GM19351 (cell line): ENCODE measurements at regions not wholly inside any gene's neighbourhood (a gene's known extent, or its start where the extent isn't known, plus 50 kb on each side); places are given as distances from the start of the nearest gene placed in this dataset.
A peak's percentile ranks its signal among the peaks of the same experiment; 100 is the strongest.

Experiments
- ATAC-seq: cut with Tn5 transposase; IDR thresholded peaks from one replicate; pipeline ENCODE4 v1.9.1; 2021; ENCODE audit warnings: mild to moderate bottlenecking, moderate library complexity; ENCODE audit not compliant: unreplicated experiment

DNA sequence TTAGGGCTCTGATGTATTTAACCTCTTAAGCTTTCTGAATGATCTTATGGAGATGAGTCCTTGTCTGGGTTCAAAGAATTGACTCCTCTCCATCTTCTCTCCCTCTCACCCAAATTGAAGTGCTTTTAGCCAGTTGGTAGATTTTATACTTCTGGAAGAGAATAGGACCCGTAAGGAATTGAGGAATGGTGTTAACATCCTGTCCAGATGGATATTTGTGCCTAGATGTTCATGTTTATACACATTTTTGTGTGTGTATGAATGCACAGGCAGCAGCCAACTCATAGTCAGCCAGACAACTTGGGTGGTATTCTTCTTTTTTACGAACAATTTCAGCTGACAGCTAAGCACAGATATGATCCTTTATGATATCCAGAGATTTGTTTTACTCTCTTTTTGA, 449.6 kb upstream of the RGS6 start:
- ATAC-seq = no peak

DNA sequence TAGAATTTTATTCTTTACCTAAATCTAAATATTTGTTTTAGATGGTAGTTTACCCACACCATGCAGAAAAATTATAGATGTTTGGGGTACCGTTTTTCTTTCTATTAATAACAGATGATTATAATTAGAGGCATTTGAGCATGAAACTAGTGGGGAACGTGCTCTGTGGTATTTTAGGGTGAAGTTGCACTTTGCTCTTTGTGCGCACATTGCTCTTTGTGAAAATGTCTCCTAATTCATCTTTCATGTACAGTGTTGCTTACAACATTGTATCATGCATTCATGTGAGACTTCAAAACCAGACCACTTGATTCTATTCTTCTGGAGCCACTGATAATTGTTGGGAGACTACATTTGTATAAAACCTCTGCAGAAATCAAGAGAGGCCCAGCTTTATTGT, 449.1 kb upstream of the RGS6 start:
- ATAC-seq = no peak

DNA sequence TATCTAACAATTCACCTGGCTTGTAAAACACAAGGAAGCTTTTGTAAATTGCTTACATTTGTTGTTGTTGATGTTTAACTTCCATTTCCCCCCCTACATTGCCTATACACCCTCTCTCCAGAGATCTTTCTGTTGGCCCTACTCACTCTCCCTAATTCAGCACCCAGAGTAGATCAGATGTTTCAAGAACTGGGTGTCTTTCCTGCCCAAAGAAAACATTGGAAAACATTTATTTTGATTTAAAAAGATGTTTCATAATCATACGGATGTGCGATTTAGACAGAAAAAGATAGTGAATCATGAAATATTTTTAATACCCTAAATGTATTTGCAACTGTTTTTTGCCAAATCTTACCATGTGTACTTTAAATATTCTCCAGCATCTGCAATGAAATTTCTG, 446.4 kb upstream of the RGS6 start:
- no peak for ATAC-seq

- no peak for ATAC-seq
These were observed 445.9 kb upstream of the RGS6 start for GRCh38 chr14:71486279-71486678.

GRCh38 chr14:71487449-71487848, 444.8 kb upstream of the RGS6 start:
- ATAC-seq = no peak

DNA sequence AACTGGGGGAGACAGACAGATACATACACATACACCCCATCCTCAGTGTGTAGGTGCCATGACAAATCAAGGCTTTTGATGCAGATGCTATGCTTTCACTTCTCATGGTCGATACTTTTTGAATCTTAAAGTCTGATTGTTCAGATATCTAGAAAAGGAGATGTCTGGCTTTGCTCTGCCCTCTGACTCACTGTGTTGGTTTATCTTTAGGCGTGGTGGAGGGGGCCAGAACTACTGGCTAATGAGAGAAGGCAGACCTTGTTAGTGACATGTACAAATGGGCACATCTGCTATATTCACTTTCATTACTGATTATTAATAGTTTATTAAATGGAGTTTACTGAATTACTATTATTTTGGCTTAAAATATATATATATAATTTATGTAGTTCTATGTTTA, 444.3 kb upstream of the RGS6 start:
- no peak for ATAC-seq

GRCh38 chr14:71488703-71489191, 443.5 kb upstream of the RGS6 start:
- ATAC-seq = no peak

- ATAC-seq = no peak
These were observed 442.5 kb upstream of the RGS6 start for GRCh38 chr14:71489742-71490141.

DNA sequence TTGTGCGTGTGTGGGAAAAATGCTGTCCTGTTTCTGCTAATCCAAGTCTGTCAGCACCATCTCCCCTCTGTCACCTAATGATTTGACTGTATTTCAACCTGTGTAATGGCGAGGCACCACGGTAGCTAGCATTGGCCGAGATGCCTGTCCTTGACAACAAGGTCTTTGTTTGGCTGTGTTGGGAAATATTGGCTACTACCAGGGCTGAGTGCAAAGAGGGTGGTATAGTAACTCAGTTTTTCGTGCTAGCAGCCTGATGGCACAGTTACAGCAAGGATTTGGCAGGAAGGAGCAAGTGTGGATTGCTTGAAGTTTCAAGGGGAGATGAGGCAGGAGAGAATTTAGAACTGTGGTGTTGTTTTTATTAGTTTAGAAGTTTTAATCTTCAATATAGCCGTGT, 440.3 kb upstream of the RGS6 start:
- ATAC-seq = no peak

DNA sequence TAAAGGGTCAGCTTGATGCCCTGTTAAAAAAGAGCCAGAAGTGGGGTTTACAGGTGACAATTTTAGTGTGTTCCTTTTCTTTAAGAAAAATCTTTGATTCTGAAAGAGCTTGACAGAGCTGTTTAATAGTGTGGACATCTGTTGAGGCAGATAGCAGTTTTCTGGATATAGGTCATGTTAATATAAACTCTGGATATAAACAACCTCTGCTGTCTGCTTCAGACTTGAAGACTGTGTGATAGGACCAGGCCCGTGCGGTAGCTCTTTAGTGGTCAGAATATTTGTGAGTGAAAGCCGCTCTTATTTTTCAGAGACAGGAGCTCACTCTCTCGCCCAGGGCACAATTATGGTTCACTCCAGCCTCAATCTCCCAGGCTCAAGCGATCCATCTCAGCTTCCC, 439.9 kb upstream of the RGS6 start:
- no peak for ATAC-seq

- peak; percentile 87 for ATAC-seq
These were observed 434.6 kb upstream of the RGS6 start for GRCh38 chr14:71497645-71498086.

- peak; percentile 29 for ATAC-seq
These were observed 434.0 kb upstream of the RGS6 start for GRCh38 chr14:71498212-71498611.

DNA sequence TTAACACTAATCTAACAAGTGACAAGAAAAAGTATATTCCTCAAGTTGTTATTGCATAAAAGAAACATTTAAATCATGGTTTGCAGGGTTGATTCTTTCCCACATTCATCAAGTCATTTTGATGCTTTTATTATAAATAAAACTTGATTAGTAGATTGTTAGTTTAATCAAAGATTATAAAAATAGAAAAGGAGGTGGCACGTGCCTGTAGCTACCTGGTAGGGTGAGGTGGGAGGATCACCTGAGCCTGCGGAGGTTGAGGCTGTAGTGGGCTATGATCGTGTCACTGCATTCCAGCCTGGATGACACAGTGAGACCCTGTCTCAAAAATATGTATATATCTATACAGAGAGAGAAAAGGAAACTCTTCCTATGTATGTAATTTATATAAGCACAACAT, 433.2 kb upstream of the RGS6 start:
- no peak for ATAC-seq

DNA sequence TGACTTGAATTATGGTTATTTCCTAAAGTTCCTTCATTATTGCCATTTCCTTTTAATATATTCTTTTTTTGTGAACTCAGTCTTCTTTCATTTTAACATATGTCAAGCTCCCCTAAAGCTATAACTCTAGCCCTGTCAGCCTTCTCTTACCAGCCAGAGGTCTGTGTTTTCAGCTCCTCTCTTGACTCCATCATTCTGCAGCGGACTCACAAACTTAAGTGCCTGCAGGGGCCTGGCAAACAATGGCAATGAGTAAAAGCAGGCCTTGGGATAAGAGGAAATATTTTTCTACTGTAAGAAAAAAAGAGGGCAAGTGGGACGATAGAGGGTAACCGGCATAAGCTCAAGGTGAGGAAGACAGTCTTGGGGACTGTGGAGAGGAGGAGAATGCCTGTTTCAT, 424.5 kb upstream of the RGS6 start:
- ATAC-seq = no peak

- ATAC-seq = no peak
These were observed 423.3 kb upstream of the RGS6 start for GRCh38 chr14:71508901-71509300.

GRCh38 chr14:71511152-71511551, 421.1 kb upstream of the RGS6 start:
- ATAC-seq = no peak

DNA sequence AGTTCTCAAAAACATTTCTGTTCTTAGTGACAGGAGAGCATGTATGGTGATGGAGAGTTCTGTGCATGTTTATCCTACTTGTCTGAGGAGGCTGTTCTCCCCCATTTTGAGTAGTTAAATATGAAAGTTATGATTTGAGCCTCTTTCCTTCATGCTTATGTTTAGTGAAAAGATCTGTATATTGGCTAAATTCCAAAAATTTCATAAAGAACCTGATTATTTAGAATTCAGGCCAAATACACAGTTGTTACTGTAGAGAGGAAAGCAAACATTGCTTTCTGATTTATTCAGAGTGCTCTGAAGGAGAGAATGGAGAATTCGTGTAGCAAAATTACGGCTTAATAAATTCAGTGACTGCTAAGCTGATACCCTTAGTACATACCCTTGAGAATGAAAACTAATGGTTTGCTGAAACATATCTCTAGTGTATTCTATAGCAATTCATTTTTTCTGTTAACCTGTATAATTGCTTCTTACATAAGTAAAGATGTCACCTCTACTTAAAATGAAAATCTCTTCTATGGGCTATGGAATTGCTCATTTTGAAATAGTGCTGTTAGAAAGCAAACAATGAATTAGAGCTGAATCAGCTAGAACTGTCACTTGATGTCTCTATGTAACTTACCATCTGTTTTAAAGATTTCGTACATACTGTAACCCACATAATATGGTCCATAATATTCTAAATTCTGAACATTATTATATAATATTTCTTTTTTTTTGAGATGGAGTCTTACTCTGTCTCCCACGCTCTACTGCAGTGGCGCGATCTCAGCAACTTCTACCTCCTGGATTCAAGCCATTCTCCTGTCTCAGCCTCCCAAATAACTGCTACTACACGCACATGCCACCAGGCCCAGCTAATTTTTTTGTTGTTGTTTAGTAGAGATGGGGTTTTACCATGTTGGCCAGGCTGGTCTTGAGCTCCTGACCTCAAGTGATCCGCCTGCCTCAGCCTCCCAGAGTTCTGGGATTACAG, 417.0 kb upstream of the RGS6 start:
- no peak for ATAC-seq

- ATAC-seq = no peak
These were observed 410.7 kb upstream of the RGS6 start for GRCh38 chr14:71521238-71522135.

DNA sequence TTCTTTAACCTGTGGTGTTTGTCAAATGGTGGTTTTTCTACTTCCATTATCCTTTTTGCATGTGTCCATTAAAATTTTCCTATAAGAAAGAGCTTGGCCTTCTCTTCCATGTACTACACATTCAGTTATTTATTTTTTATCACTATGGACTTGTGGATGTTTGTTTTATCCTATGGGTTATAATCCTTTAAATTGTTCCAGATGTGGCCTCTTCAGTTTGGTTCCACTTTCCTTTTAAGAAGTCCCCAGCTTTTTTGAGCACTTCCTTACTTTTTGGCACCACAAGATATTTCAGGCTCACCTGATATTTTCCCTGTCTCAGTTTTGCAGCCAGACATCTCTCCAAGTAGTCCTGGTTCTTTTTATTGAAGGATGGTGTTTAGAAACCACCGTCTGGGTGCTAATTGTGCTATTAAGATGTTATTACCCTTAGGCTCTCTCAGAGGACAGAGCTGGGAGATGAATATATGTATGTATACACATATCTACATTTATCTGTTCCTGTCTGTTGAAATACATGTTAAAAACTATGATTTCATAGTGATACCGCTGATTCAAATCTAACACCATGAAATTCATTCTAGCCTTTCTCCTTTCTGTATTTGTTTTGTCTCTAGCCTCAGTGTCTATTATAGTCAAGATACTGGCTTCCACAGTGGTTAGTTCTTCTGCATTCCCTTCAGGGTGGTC, 408.5 kb upstream of the RGS6 start:
- ATAC-seq = peak; percentile 75

DNA sequence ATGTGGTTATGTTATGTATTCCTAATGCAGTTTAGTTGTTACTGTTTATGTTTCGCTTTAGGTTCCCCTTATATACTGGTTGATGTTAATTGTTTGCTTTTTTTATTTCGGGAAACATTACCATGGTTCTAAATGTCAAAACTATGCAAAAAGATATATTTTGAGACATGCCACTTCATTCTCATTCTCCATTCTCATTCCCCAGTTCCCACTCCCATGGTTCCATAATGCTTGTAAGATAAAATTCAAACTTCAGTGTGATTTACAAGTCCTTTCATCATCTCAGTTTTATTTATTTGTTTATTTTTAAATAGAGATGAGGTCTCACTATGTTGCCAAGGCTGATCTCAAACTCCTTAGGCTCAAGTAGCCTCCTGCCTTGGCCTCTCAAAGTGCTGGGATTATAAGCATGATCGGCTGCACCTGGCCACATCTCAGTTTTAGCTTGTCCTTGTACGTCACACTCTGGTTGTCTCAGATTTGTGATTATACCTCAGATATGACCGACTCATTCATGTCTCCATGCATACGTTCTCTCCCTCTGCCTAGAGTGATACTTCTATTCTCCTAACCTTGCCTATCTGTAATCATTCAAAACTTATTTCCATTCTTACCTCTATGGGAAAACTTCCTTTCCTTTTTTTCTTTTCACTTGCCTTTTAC, 407.8 kb upstream of the RGS6 start:
- no peak for ATAC-seq
